HG02798 (cell line): ENCODE measurements at regions not wholly inside any gene's neighbourhood (a gene's known extent, or its start where the extent isn't known, plus 50 kb on each side); places are given as distances from the start of the nearest gene placed in this dataset.

Experiments used
- ATAC-seq: cut with Tn5 transposase; IDR thresholded peaks from one replicate; pipeline ENCODE4 v1.9.1; 2021; ENCODE audit warnings: mild to moderate bottlenecking; ENCODE audit not compliant: unreplicated experiment, poor library complexity

DNA sequence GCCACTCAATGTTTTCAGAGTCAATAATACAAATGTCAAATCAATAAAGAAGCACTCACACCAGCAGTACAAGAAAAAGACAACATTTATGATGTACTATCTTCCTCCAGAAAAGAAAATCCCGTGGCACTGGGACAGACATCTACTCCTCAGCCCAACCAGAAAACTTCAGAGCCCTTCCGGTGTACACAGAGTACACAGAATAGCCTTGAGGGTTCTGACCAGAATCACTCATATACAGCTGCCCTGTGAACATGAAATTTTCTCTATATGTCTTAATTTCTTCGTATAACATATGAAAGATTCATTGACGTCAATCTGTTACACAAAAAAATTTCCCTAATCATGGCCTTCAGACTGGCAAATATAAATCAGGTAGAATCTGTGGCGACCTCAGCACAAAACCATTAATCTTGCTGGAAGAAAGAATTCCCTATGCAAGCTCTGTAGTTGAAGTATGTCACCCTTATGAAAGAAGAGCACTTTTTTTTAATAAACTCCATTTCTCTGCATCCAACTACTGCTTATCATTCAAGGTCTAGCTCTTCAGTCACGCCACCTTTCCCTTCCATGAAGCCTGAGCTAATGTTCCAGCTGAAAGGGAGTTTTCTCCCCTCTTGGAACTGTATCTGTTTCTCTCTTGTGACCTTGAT is 53.8 kb upstream of the PLAAT1 start:
- no peak for ATAC-seq

DNA sequence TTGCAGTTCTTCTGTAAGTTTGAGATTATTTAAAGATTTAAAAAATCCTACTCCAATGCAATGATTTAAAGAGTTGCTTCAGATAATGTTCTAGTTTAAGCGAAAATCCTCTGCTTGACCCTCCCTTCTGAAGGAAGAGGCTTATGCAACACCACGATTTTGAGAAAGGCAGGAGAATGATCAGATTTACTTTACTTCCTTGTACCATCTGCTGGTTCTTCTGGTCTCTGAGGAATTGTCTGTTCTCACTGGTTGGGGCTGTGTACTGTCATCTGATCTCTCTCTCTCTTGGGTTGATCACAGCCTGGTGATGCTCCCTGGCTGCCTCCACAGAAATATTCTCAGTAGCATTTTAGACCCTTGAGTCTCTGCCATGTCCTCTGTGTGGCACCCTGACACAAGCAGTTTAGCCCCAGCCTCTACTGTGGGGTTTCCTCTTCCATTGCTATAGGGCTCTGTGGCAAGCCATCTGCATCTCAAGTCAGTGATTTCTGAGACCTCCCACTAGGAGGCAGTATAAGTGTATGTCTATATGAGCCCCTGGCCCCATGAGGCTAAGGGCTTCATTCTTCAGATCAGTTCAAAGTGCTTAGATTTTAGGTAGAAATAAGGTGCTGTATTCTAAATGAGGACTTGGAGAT is 50.8 kb upstream of the PLAAT1 start:
- no peak for ATAC-seq
